AG09309 (cell line): ENCODE measurements at regions not wholly inside any gene's neighbourhood (a gene's known extent, or its start where the extent isn't known, plus 50 kb on each side); places are given as distances from the start of the nearest gene placed in this dataset.

Experiments
- DNase-seq: peaks from one replicate; pipeline ENCODE4 v3.0.0-alpha.2; 2010; ENCODE audit warnings: low read depth
- H3K4me3 ChIP-seq: 2 replicates; pipeline ENCODE4 v1.5.1; 2011; ENCODE audit warnings: mild to moderate bottlenecking, low read depth, low read length, moderate library complexity; ENCODE audit not compliant: control insufficient read depth
- TF ChIP-seq, protein P1 (sequence below): IDR thresholded peaks from 2 replicates; pipeline ENCODE4 v1.5.1; 2011; ENCODE audit warnings: mild to moderate bottlenecking, low read depth, low read length, inconsistent platforms; ENCODE audit not compliant: insufficient read depth, control insufficient read depth; ENCODE audit errors: missing control alignments

DNA sequence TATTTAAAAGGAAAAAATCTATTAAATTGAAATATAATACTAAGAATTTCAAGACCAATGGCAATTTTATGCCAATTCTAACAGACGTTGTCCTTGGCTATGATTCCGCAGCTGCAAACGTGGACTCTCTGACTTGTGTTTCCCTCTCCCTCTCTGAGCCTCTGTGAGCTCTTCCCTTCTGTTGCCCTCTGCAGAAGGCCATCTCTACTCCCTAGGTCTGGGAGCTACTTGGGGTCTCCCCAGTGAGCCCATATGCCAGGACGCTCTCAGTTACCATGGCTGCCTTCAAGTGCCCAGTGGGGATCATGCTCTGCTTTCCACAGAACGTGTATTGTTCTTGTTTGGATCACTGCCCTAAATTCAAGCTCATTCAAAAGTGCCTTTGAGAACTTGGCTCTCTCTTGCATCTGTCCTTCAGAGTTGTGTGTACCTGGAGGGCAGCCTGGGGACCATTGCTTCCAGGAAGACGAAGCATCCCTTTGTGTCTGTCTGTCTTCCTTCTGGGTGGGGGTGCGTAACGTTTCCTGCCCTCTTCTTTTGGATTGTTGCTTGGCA lies 97.5 kb upstream of the TSPAN2 start:
- TF ChIP-seq, protein P1, sequence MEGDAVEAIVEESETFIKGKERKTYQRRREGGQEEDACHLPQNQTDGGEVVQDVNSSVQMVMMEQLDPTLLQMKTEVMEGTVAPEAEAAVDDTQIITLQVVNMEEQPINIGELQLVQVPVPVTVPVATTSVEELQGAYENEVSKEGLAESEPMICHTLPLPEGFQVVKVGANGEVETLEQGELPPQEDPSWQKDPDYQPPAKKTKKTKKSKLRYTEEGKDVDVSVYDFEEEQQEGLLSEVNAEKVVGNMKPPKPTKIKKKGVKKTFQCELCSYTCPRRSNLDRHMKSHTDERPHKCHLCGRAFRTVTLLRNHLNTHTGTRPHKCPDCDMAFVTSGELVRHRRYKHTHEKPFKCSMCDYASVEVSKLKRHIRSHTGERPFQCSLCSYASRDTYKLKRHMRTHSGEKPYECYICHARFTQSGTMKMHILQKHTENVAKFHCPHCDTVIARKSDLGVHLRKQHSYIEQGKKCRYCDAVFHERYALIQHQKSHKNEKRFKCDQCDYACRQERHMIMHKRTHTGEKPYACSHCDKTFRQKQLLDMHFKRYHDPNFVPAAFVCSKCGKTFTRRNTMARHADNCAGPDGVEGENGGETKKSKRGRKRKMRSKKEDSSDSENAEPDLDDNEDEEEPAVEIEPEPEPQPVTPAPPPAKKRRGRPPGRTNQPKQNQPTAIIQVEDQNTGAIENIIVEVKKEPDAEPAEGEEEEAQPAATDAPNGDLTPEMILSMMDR: no peak
- no peak overlapping the region for H3K4me3 ChIP-seq
- DNase-seq: no peak

DNA sequence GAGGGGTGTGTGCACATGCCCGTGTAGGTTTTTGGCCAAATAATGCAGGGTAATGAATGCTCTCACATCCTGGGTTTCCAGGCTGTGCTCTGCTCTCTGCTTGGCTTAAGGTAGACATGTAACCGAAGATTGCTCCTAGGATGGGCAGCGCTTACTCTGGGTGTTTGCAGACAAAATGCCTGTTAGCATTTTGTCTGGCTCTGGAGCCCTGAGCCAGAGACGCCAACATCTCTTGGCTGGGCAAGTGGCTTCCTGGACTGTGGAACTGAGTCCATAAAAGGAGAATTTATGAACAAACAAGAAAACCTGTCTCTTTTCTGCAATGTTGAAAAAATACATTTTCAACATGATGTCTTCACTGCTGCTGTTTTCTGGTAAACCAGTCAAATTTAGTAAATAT lies 96.0 kb upstream of the TSPAN2 start:
- H3K4me3 ChIP-seq: no peak overlapping the region
- TF ChIP-seq, protein P1: no peak
- DNase-seq: no peak

DNA sequence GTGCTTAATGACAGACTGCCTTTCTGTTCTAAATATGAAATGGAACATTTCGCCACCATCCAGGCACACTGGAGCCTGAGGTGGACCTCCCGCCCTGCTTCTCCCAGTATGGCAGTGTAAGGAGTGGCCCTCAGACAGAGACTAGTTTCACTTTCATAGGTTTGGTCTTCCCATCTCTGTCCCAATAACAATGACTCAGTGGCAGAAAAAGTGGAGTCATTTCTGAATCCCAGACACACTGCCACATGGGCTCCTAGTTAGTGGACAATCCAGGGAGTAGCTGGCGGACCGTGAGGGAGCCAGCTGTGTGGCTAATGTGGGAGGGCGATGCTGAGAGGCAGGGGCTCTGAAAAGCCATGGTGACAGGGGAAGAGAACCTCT lies 95.6 kb upstream of the TSPAN2 start:
- DNase-seq: peak; percentile 40
- no peak overlapping the region for H3K4me3 ChIP-seq
- TF ChIP-seq, protein P1: no peak

DNA sequence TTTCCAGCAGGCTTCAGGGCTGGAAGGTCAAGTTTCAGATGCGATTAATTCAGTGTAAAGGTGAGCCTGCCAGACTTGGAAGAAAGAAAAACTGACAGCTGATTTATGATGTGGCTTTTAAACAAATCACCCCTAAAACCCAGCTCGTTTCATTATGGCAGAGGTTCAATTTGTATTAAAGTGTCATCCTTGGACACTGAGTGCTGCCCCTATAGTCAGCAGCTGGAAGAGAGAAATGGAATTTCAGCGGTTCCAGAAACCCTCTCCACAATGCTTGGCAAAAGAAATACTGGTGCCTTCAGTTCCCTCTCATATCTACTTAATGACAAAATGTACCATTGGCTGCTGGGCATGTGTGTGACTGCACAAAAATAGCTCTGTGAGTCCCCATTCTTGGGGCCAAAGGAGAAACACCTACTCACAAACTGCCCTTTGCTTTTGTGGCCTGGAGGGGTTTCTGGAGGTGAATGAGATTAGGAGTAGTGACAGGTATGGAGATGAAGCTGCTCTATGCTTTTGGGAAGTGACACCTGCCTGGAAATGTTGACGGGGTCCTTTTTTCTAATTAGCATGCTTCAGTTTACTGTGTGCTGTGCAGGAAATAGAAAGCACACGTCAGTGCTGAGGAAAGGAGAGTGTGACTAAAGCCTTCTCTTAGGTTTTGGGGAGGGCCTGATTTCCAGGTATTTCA lies 95.1 kb upstream of the TSPAN2 start:
- H3K4me3 ChIP-seq: no peak overlapping the region
- TF ChIP-seq, protein P1: no peak
- DNase-seq: no peak

DNA sequence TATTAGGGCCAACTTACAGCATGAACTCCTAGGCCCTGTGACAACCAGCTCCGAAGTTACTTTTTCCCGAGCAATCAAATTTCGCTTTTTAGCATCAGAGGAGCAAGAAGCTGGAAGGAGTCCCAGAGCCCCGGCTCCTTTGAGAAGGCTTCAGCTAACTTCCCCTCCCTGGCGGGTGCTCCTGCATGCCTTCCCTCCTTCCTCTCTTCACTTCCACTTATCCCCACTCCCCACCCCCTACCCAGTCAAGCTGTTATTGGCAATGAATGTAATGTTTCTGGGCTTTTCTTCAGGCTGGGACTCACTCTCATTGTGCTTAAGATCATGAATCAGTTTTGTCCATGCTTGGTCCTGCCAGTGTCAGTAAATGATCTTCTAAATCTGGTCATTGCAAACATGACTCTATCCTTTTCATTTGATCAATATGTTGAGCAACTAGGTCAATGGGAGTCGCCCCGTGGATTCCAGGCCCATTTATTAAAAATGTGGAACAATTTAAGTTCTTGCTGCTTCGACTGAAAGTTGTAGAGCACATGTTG lies 94.5 kb upstream of the TSPAN2 start:
- TF ChIP-seq, protein P1: no peak

DNA sequence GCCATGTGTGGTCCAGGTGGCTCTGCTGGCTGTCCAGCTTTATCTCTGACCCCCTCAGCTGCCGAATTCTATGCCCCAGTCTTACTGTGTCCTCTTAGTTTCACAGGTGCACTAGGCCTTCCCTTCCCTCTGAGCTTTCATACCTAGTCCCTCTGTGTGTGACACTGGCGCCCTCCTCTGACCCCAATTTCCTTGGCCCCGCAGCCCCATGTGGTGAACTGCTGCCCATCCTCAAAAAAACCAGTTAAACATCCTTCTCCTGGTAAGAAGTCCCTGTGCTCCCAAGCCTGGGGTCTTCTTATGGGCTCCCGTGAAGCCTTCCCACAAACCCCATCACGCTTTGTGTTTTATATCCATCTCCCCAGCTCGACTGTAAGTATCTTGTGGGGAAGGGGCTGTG lies 93.9 kb upstream of the TSPAN2 start:
- TF ChIP-seq, protein P1: no peak
- no peak overlapping the region for H3K4me3 ChIP-seq
- no peak for DNase-seq

More for the DNA sequence above, 94.5 kb upstream of the TSPAN2 start:
- no peak for DNase-seq
- no peak overlapping the region for H3K4me3 ChIP-seq
